H9 (cell line): ENCODE measurements at regions not wholly inside any gene's neighbourhood (a gene's known extent, or its start where the extent isn't known, plus 50 kb on each side); places are given as distances from the start of the nearest gene placed in this dataset.
"Not testable (repeated sequence)": the region's sequence is repeated elsewhere in the genome, so short reads cannot be mapped to it uniquely, and the experiment has no call there.

Experiments used
- DNase-seq: peaks from one replicate; pipeline ENCODE4 v3.0.0-alpha.2; 2017
- H2AFZ ChIP-seq: one replicate; pipeline ENCODE4 v1.6.1; 2013; ENCODE audit warnings: mild to moderate bottlenecking, low read length, control low read depth, moderate library complexity
- H2AK5ac ChIP-seq: 2 replicates; pipeline ENCODE4 v1.6.1; 2013; ENCODE audit warnings: low read length, control low read depth, mixed read lengths; ENCODE audit not compliant: insufficient read length
- H2BK120ac ChIP-seq: one replicate; pipeline ENCODE4 v1.6.1; 2013; ENCODE audit warnings: low read depth, mild to moderate bottlenecking, low read length, control low read depth, inconsistent platforms; ENCODE audit not compliant: poor library complexity, severe bottlenecking
- H2BK12ac ChIP-seq: 2 replicates; pipeline ENCODE4 v1.6.1; 2013; ENCODE audit warnings: low read length, control low read depth, mixed read lengths, low read depth; ENCODE audit not compliant: insufficient read length
- H2BK15ac ChIP-seq: 2 replicates; pipeline ENCODE4 v1.6.1; 2013; ENCODE audit warnings: low read depth, low read length, control low read depth
- H2BK20ac ChIP-seq: one replicate; pipeline ENCODE4 v1.6.1; 2013; ENCODE audit warnings: low read depth, mild to moderate bottlenecking, low read length, control low read depth, inconsistent platforms; ENCODE audit not compliant: poor library complexity, severe bottlenecking
- H2BK5ac ChIP-seq: 2 replicates; pipeline ENCODE4 v1.6.1; 2013; ENCODE audit warnings: low read length, control low read depth, mixed read lengths; ENCODE audit not compliant: insufficient read length
- H3K14ac ChIP-seq: 2 replicates; pipeline ENCODE4 v1.6.1; 2013; ENCODE audit warnings: low read length, control low read depth; ENCODE audit not compliant: insufficient read depth
- H3K18ac ChIP-seq: 2 replicates; pipeline ENCODE4 v1.6.1; 2013; ENCODE audit warnings: low read depth, mild to moderate bottlenecking, mixed read lengths, low read length, control low read depth; ENCODE audit not compliant: insufficient read length
- H3K23ac ChIP-seq: 2 replicates; pipeline ENCODE4 v1.6.1; 2013; ENCODE audit warnings: low read length, control low read depth, mixed read lengths, low read depth; ENCODE audit not compliant: insufficient read length
- H3K23me2 ChIP-seq: 2 replicates; pipeline ENCODE4 v1.6.1; 2013; ENCODE audit warnings: low read depth, mild to moderate bottlenecking, mixed read lengths, low read length, control low read depth; ENCODE audit not compliant: insufficient read length, poor library complexity, severe bottlenecking
- H3K27ac ChIP-seq: 2 replicates; pipeline ENCODE4 v1.5.1; 2013; ENCODE audit warnings: low read length, control low read depth, mixed read lengths, low read depth; ENCODE audit not compliant: insufficient read length
- H3K27me3 ChIP-seq: 2 replicates; pipeline ENCODE4 v1.6.1; 2013; ENCODE audit warnings: low read length, control low read depth, inconsistent platforms; ENCODE audit not compliant: insufficient read depth
- H3K4ac ChIP-seq: 2 replicates; pipeline ENCODE4 v1.6.1; 2013; ENCODE audit warnings: low read depth, mild to moderate bottlenecking, control low read depth, inconsistent platforms, low read length, moderate library complexity
- H3K4me1 ChIP-seq: 2 replicates; pipeline ENCODE4 v1.6.1; 2013; ENCODE audit warnings: low read length, control low read depth, inconsistent platforms; ENCODE audit not compliant: insufficient read depth
- H3K4me2 ChIP-seq: 2 replicates; pipeline ENCODE4 v1.6.1; 2013; ENCODE audit warnings: low read length, control low read depth, mixed read lengths; ENCODE audit not compliant: insufficient read length, insufficient read depth
- H3K56ac ChIP-seq: 2 replicates; pipeline ENCODE4 v1.6.1; 2013; ENCODE audit warnings: low read depth, mild to moderate bottlenecking, mixed read lengths, low read length, control low read depth; ENCODE audit not compliant: insufficient read length
- H3K79me1 ChIP-seq: 2 replicates; pipeline ENCODE4 v1.6.1; 2013; ENCODE audit warnings: low read depth, mild to moderate bottlenecking, moderate library complexity, low read length, control low read depth, inconsistent platforms; ENCODE audit not compliant: insufficient read depth, poor library complexity, severe bottlenecking
- H3K79me2 ChIP-seq: 2 replicates; pipeline ENCODE4 v1.6.1; 2013; ENCODE audit warnings: low read length, control low read depth, inconsistent platforms; ENCODE audit not compliant: insufficient read depth
- H3K9ac ChIP-seq: 2 replicates; pipeline ENCODE4 v1.6.1; 2013; ENCODE audit warnings: low read length, control low read depth, mixed read lengths; ENCODE audit not compliant: insufficient read length; ENCODE audit errors: extremely low read depth
- H3K9me3 ChIP-seq: one replicate; pipeline ENCODE4 v1.6.1; 2013; ENCODE audit warnings: low read depth, low read length, inconsistent platforms; ENCODE audit not compliant: control insufficient read depth
- H3T11ph ChIP-seq: one replicate; pipeline ENCODE4 v1.6.1; 2013; ENCODE audit warnings: mild to moderate bottlenecking, low read length, control low read depth, inconsistent platforms
- H4K20me1 ChIP-seq: one replicate; pipeline ENCODE4 v1.6.1; 2013; ENCODE audit not compliant: control insufficient read depth, insufficient read length, insufficient read depth
- H4K5ac ChIP-seq: 2 replicates; pipeline ENCODE4 v1.6.1; 2013; ENCODE audit warnings: low read depth, mild to moderate bottlenecking, mixed read lengths, low read length, control low read depth; ENCODE audit not compliant: insufficient read length
- H4K8ac ChIP-seq: replicated peaks from 2 replicates; pipeline ENCODE4 v1.6.1; 2013; ENCODE audit warnings: low read length, control low read depth, mixed read lengths, low read depth; ENCODE audit not compliant: insufficient read length
- H4K91ac ChIP-seq: 2 replicates; pipeline ENCODE4 v1.6.1; 2013; ENCODE audit warnings: low read depth, mild to moderate bottlenecking, moderate library complexity, mixed read lengths, low read length, control low read depth; ENCODE audit not compliant: insufficient read length
- H3K27ac Mint-ChIP-seq, 3 experiments: 2 replicates in 2 of 3; 3 replicates in 1 of 3; pipeline ENCODE4 v1.8.0; 2020 to 2021; ENCODE audit warnings: mixed read lengths in 3 of 3, mild to moderate bottlenecking in 1 of 3, moderate library complexity in 1 of 3
- H3K27me3 Mint-ChIP-seq: 2 replicates; pipeline ENCODE4 v1.8.0; 2021; ENCODE audit warnings: low read depth, mild to moderate bottlenecking, moderate library complexity, mixed read lengths
- H3K36me3 Mint-ChIP-seq, 3 experiments: 2 replicates in 2 of 3; 3 replicates in 1 of 3; pipeline ENCODE4 v1.8.0; 2020 to 2021; ENCODE audit warnings: low read depth in 3 of 3, mixed read lengths in 3 of 3; ENCODE audit not compliant: insufficient read depth in 1 of 3
- H3K4me1 Mint-ChIP-seq, 2 experiments: 2 replicates each; pipeline ENCODE4 v1.8.0; 2020; ENCODE audit warnings: mixed read lengths in 2 of 2
- H3K4me3 Mint-ChIP-seq, 2 experiments: 2 replicates in 1 of 2; 3 replicates in 1 of 2; pipeline ENCODE4 v1.8.0; 2020 to 2021; ENCODE audit warnings: mild to moderate bottlenecking in 2 of 2, mixed read lengths in 2 of 2, moderate library complexity in 1 of 2
- H3K9me3 Mint-ChIP-seq, 2 experiments: 2 replicates in 1 of 2; 3 replicates in 1 of 2; pipeline ENCODE4 v1.8.0; 2020; ENCODE audit warnings: mild to moderate bottlenecking in 2 of 2, mixed read lengths in 2 of 2, moderate library complexity in 1 of 2
- CTCF ChIP-seq: fragments of 200-600 bp; sonication (generic); conservative IDR thresholded peaks from 3 replicates; pipeline ENCODE4 v1.8.0; 2021; ENCODE audit warnings: antibody characterized with exemption, mild to moderate bottlenecking
- WGBS: extraction: QIAGEN DNeasy Blood & Tissue Kit; methylation state at CpG from one replicate; pipeline ENCODE4 v1.1.7; 2013; ENCODE audit warnings: missing lambda C conversion rate, low lambda C conversion rate, mixed read lengths; ENCODE audit not compliant: insufficient read length; ENCODE audit errors: extremely low coverage; 5-methylcytosine and 5-hydroxymethylcytosine counted together

GRCh38 chr5:174892742-174893141 lies 168.4 kb downstream of the MSX2 start:
- H3K4me1 Mint-ChIP-seq = peaks cover 2 to 4% of the 10 kb centered on the region in 2 experiments; a peak in 2 of 4 replicates
- peaks cover 5 to 12% of the 10 kb centered on the region in 2 experiments; a peak in 4 of 5 replicates for H3K9me3 Mint-ChIP-seq
- H2AK5ac ChIP-seq = no peak overlapping the region
- H3K9ac ChIP-seq = no peak overlapping the region
- H2BK12ac ChIP-seq = no peak overlapping the region
- no peaks in the 10 kb centered on the region for H3K23me2 ChIP-seq
- H3K4me2 ChIP-seq = no peak overlapping the region
- H3K4me1 ChIP-seq = no peaks in the 10 kb centered on the region
- H3K36me3 Mint-ChIP-seq = peaks cover 0 to 11% (median 4%) of the 10 kb centered on the region in 3 experiments; a peak in 3 of 7 replicates
- H2BK15ac ChIP-seq = no peak overlapping the region
- H2BK5ac ChIP-seq = no peak overlapping the region
- H3K23ac ChIP-seq = no peak overlapping the region
- no peak for TF ChIP-seq CTCF
- H3K79me2 ChIP-seq = no peaks in the 10 kb centered on the region
- H3K4me3 Mint-ChIP-seq = no peak overlapping the region
- no peak overlapping the region for H3K14ac ChIP-seq
- no peaks in the 10 kb centered on the region for H3K9me3 ChIP-seq
- no peak overlapping the region for H4K8ac ChIP-seq
- H3T11ph ChIP-seq = no peak overlapping the region
- no peak overlapping the region for H3K18ac ChIP-seq
- H3K56ac ChIP-seq = no peak overlapping the region
- no peak overlapping the region for H2AFZ ChIP-seq
- no peak overlapping the region for H3K27ac Mint-ChIP-seq
- no peak overlapping the region for H4K91ac ChIP-seq
- no peaks in the 10 kb centered on the region; the same call in 1 of the 2 replicates for H3K27me3 Mint-ChIP-seq
- no peaks in the 10 kb centered on the region for H3K27me3 ChIP-seq
- no peak for DNase-seq
- no peaks in the 10 kb centered on the region for H4K20me1 ChIP-seq
- H2BK120ac ChIP-seq = no peak overlapping the region
- no CpG with 5 or more reads among the region's 7 CpGs for WGBS
- no peaks in the 10 kb centered on the region for H3K79me1 ChIP-seq
- H2BK20ac ChIP-seq = no peak overlapping the region
- H3K4ac ChIP-seq = no peak overlapping the region
- no peak overlapping the region for H4K5ac ChIP-seq
- no peak overlapping the region for H3K27ac ChIP-seq

GRCh38 chr5:174880412-174881200 lies 156.2 kb downstream of the MSX2 start:
- DNase-seq, H3K9ac ChIP-seq, H3K27me3 ChIP-seq, H3K4me3 Mint-ChIP-seq, H4K5ac ChIP-seq, H3K56ac ChIP-seq, H3K23ac ChIP-seq, H4K8ac ChIP-seq, H2BK12ac ChIP-seq, H3T11ph ChIP-seq, H2AK5ac ChIP-seq, H2AFZ ChIP-seq, H3K36me3 Mint-ChIP-seq, H2BK20ac ChIP-seq, H3K27ac Mint-ChIP-seq, H3K4me2 ChIP-seq, H3K79me2 ChIP-seq, H3K27ac ChIP-seq, H3K27me3 Mint-ChIP-seq, H2BK15ac ChIP-seq, H2BK5ac ChIP-seq, H4K20me1 ChIP-seq, H3K23me2 ChIP-seq, H3K9me3 ChIP-seq, H4K91ac ChIP-seq, H3K4me1 Mint-ChIP-seq, H3K14ac ChIP-seq, H3K4ac ChIP-seq, H3K4me1 ChIP-seq, H3K79me1 ChIP-seq, H2BK120ac ChIP-seq, H3K18ac ChIP-seq: not testable (repeated sequence)
- peaks cover 10 to 24% of the 10 kb centered on the region in 2 experiments; a peak in 4 of 5 replicates for H3K9me3 Mint-ChIP-seq
- no CpG with 5 or more reads among the region's 40 CpGs for WGBS
